IgD-negative memory B cell (primary cell): ENCODE measurements at regions not wholly inside any gene's neighbourhood (a gene's known extent, or its start where the extent isn't known, plus 50 kb on each side); places are given as distances from the start of the nearest gene placed in this dataset.

Experiments used
- H3K27ac Mint-ChIP-seq, 3 donors: one replicate each; pipeline ENCODE4 v1.8.0; 2020 to 2022; ENCODE audit warnings: mild to moderate bottlenecking in 3 of 3, mixed read lengths in 3 of 3, moderate library complexity in 1 of 3
- H3K27me3 Mint-ChIP-seq: one replicate; pipeline ENCODE4 v1.8.0; 2021; ENCODE audit warnings: mixed read lengths
- H3K36me3 Mint-ChIP-seq: one replicate; pipeline ENCODE4 v1.8.0; 2020; ENCODE audit warnings: mild to moderate bottlenecking, mixed read lengths
- H3K4me1 Mint-ChIP-seq, 3 donors: one replicate each; pipeline ENCODE4 v1.8.0; 2020 to 2022; ENCODE audit warnings: mixed read lengths in 3 of 3, mild to moderate bottlenecking in 1 of 3
- H3K4me3 Mint-ChIP-seq, 4 donors: one replicate each; pipeline ENCODE4 v1.8.0; 2020 to 2022; ENCODE audit warnings: mild to moderate bottlenecking in 4 of 4, mixed read lengths in 4 of 4, moderate library complexity in 3 of 4
- H3K9me3 Mint-ChIP-seq, 3 donors: one replicate each; pipeline ENCODE4 v1.8.0; 2020 to 2021; ENCODE audit warnings: mixed read lengths in 3 of 3, mild to moderate bottlenecking in 1 of 3

DNA sequence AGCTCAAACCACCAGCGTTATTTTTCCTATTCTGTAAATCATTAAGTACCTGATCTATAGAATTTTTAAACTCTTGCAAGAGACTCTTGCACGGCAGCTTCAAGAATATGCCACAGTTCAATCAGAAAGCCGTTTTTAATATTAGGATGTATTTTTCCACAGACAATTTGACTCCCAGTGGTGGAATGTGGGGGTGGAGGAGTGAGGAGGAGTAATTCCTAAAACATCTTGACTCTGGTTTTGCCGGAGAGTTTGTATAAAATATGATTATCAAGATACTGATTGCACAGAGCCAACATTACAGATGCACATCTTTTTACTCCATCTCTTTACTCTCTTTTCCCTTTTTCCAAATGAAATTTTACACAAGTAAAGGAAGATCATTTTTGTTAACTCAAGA is 288.3 kb downstream of the ENC1 start:
- Mint-ChIP-seq H3K27me3 (peaks cover 9% of the 10 kb centered on the region), H3K4me3 (no peak overlapping the region), H3K4me1 (no peaks in the 10 kb centered on the region), H3K36me3 (no peaks in the 10 kb centered on the region), H3K27ac (peak overlapping the region in 1 of 3 donors; percentile 13), H3K9me3 (peaks cover 0 to 7% (median 0%) of the 10 kb centered on the region in 3 donors)

DNA sequence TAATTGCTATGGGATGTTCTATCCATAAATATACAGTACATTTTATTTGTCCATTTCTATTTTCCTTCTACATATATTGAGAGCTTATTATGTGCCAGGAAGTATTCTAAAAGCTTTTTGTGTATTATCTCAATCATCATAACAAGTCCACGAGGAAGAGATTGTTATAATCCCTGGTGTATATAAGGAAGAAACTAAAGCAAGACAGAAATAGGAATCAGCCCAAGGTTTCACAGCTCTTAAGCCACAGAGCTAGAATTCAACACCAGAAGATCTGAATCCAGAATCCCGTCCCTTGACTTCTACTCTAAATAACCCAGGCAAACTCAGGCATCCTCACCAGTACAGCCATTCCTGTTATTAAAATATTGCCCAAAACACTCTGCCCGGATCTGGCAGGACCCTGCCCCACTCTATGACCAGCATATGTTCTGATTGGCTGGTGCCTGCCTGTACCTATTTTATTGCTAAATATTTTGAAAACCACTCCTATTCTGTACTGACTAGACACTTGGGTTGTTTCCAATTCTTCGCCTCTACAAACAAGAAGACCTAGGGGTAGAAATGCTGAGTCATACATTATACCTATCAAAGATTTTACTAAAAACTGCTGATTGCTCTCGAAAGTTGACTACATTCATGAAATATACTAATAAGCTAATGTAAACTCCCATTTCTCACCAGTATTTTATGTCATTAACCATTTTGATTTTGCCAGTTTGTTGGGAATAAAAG is 297.4 kb downstream of the ENC1 start:
- Mint-ChIP-seq H3K4me1 (no peaks in the 10 kb centered on the region), H3K36me3 (no peaks in the 10 kb centered on the region), H3K27ac (peak overlapping the region in 1 of 3 donors; percentile 35), H3K4me3 (no peak overlapping the region), H3K9me3 (peaks cover 0 to 4% (median 0%) of the 10 kb centered on the region in 3 donors), H3K27me3 (peaks cover 1% of the 10 kb centered on the region)

GRCh38 chr5:74342182-74342581 is 298.3 kb downstream of the ENC1 start:
- Mint-ChIP-seq H3K27ac (no peak overlapping the region), H3K27me3 (peaks cover 1% of the 10 kb centered on the region), H3K4me3 (no peak overlapping the region), H3K4me1 (no peaks in the 10 kb centered on the region), H3K9me3 (peaks cover 0 to 2% (median 0%) of the 10 kb centered on the region in 3 donors), H3K36me3 (no peaks in the 10 kb centered on the region)

GRCh38 chr5:74341221-74341620 is 299.3 kb downstream of the ENC1 start:
- no peaks in the 10 kb centered on the region for H3K36me3 Mint-ChIP-seq
- H3K4me1 Mint-ChIP-seq: no peaks in the 10 kb centered on the region
- no peak overlapping the region for H3K27ac Mint-ChIP-seq
- H3K4me3 Mint-ChIP-seq: no peak overlapping the region
- H3K9me3 Mint-ChIP-seq: peaks cover 0 to 2% (median 0%) of the 10 kb centered on the region in 3 donors
- H3K27me3 Mint-ChIP-seq: peaks cover 1% of the 10 kb centered on the region

GRCh38 chr5:74340476-74340875 is 300.1 kb downstream of the ENC1 start:
- H3K4me3 Mint-ChIP-seq: no peak overlapping the region
- H3K27me3 Mint-ChIP-seq: peaks cover 1% of the 10 kb centered on the region
- H3K27ac Mint-ChIP-seq: no peak overlapping the region
- peaks cover 0 to 2% (median 0%) of the 10 kb centered on the region in 3 donors for H3K9me3 Mint-ChIP-seq
- no peaks in the 10 kb centered on the region for H3K36me3 Mint-ChIP-seq
- H3K4me1 Mint-ChIP-seq: no peaks in the 10 kb centered on the region

DNA sequence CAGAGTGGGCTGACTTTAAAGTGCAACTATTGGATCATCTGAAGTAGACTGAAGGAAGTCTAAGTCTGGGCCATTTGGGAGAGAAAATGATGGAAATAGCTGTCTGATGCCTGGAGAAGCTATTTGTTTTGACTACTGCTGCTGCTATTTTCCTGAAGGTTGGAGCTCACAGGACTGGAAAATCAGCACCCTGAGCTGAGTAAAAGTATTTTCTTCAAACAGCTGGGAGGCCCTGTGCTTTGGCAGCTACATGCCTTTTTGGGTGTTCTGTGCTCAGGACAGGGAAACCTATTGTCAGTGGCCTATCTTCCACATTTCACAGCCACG is 302.6 kb downstream of the ENC1 start:
- peaks cover 1% of the 10 kb centered on the region for H3K27me3 Mint-ChIP-seq
- no peak overlapping the region for H3K4me3 Mint-ChIP-seq
- H3K4me1 Mint-ChIP-seq: no peaks in the 10 kb centered on the region
- H3K9me3 Mint-ChIP-seq: no peaks in the 10 kb centered on the region
- H3K36me3 Mint-ChIP-seq: no peaks in the 10 kb centered on the region
- no peak overlapping the region for H3K27ac Mint-ChIP-seq

DNA sequence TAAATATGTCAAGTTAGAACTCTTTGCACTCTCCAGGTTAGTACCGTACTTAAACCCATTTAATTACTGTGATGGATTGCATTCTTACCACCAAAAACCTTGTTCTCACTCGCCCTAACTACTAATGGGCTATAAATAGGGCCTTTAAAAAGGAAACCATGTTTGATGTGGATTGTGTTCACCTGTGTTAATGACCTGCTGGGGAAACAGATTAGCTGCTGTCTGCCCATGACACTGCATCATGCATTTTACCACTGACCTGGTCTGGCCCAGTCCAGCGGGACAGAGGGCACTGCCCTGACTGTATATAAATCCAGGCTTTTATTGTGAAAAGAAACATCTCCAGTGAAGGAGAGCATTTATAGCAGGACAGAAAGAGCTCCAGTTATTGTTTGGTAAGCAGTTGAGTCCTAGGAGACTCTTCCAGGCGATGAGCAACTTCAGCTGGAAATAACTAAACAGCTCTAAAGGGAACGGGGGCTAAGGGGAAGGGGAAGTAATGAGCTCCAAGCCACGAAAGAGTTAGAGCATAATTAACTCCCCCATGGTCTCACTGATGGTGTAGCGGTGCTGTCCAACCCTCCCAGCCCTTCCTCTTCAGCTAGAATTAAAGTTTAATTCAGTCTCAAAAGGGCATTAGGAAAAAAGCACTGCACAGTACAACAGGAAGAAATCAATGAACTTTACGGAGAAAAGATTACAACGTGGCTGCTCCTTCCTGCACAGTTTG is 303.1 kb downstream of the ENC1 start:
- Mint-ChIP-seq H3K27ac (no peak overlapping the region), H3K36me3 (no peaks in the 10 kb centered on the region), H3K4me1 (no peaks in the 10 kb centered on the region), H3K27me3 (peaks cover 4% of the 10 kb centered on the region), H3K9me3 (no peaks in the 10 kb centered on the region), H3K4me3 (no peak overlapping the region)

DNA sequence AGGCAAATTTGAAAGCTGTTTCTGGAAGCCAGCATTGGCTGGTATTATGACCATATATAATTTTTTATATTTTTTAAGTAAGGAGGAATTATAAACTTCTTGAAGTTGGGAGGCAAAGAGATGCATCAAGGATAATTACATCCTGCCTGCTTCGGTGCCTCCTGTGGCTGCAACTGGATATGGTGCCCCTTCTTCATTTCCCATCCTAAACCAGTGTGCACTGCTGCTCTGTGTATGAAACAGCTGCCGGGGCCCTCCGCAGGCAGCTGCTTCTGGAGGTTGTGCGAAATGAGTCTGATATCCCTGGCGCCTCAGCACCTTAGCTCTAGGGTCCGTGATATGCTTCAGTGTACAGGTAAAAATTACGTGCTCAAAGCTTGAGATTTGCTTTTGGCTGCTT is 304.2 kb downstream of the ENC1 start:
- Mint-ChIP-seq H3K27me3 (peaks cover 3% of the 10 kb centered on the region), H3K4me3 (no peak overlapping the region)

GRCh38 chr5:74334762-74335384 is 305.7 kb downstream of the ENC1 start:
- Mint-ChIP-seq H3K27ac (no peak overlapping the region), H3K27me3 (peaks cover 5% of the 10 kb centered on the region), H3K9me3 (no peaks in the 10 kb centered on the region), H3K4me1 (no peaks in the 10 kb centered on the region), H3K4me3 (no peak overlapping the region), H3K36me3 (no peaks in the 10 kb centered on the region)

More for the DNA sequence above, 304.2 kb downstream of the ENC1 start:
- no peak overlapping the region for H3K27ac Mint-ChIP-seq
- no peaks in the 10 kb centered on the region for H3K9me3 Mint-ChIP-seq
- H3K36me3 Mint-ChIP-seq: no peaks in the 10 kb centered on the region
- no peaks in the 10 kb centered on the region for H3K4me1 Mint-ChIP-seq

DNA sequence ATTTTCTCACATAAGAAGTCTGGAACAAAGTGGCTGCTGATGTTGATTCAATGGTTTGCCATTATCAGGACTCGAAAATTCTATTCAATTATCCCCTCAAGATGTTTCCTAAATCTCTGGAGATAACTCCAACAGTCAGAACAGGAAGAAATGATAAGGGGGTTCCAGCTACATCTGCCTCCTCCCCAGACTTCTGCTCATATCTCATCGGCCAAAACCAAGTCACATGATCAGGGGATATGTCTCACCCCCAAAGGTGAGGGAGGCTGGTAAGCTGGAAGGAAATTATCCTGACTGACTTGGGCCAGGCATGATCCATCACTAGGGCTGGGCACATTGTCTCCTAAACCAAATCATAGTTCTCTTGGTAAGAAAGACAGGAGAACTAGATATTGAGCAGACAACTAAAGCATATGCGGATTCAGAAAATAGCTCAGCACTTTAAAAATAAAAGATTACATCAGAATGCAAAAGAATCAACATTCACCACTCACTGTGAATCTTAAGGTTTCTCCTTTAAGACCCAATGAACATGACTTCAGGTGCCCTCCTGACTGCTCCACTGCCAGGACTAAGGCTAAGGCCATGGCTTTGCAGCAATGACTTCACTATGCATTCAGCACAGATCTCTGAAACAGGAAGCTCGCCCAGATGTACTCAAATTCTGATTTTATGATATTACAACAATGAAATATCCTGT is 306.3 kb downstream of the ENC1 start:
- Mint-ChIP-seq H3K4me1 (no peaks in the 10 kb centered on the region), H3K27me3 (peaks cover 5% of the 10 kb centered on the region), H3K9me3 (no peaks in the 10 kb centered on the region), H3K36me3 (no peaks in the 10 kb centered on the region), H3K27ac (no peak overlapping the region), H3K4me3 (no peak overlapping the region)

GRCh38 chr5:74333430-74333829 is 307.1 kb downstream of the ENC1 start:
- no peak overlapping the region for H3K4me3 Mint-ChIP-seq
- no peak overlapping the region for H3K27ac Mint-ChIP-seq
- H3K4me1 Mint-ChIP-seq: no peaks in the 10 kb centered on the region
- peaks cover 5% of the 10 kb centered on the region for H3K27me3 Mint-ChIP-seq
- H3K36me3 Mint-ChIP-seq: no peaks in the 10 kb centered on the region
- H3K9me3 Mint-ChIP-seq: no peaks in the 10 kb centered on the region

GRCh38 chr5:74332682-74333081 is 307.8 kb downstream of the ENC1 start:
- Mint-ChIP-seq H3K9me3 (no peaks in the 10 kb centered on the region), H3K36me3 (no peaks in the 10 kb centered on the region), H3K4me3 (no peak overlapping the region), H3K27ac (no peak overlapping the region), H3K4me1 (no peaks in the 10 kb centered on the region), H3K27me3 (peaks cover 5% of the 10 kb centered on the region)

GRCh38 chr5:74332006-74332405 is 308.5 kb downstream of the ENC1 start:
- H3K27ac Mint-ChIP-seq: no peak overlapping the region
- peaks cover 0 to 3% (median 0%) of the 10 kb centered on the region in 3 donors for H3K4me1 Mint-ChIP-seq
- H3K27me3 Mint-ChIP-seq: peaks cover 5% of the 10 kb centered on the region
- no peaks in the 10 kb centered on the region for H3K9me3 Mint-ChIP-seq
- peak overlapping the region in 1 of 4 donors; percentile 8 for H3K4me3 Mint-ChIP-seq
- no peaks in the 10 kb centered on the region for H3K36me3 Mint-ChIP-seq

GRCh38 chr5:74328221-74328630 is 312.3 kb downstream of the ENC1 start:
- Mint-ChIP-seq H3K4me1 (peaks cover 0 to 7% (median 0%) of the 10 kb centered on the region in 3 donors), H3K9me3 (no peaks in the 10 kb centered on the region), H3K27me3 (peaks cover 5% of the 10 kb centered on the region), H3K36me3 (no peaks in the 10 kb centered on the region), H3K4me3 (no peak overlapping the region), H3K27ac (no peak overlapping the region)

- Mint-ChIP-seq H3K9me3 (peaks cover 0 to under 1% (median 0%) of the 10 kb centered on the region in 3 donors), H3K36me3 (no peaks in the 10 kb centered on the region), H3K4me1 (peaks cover 0 to 7% (median 0%) of the 10 kb centered on the region in 3 donors), H3K27ac (no peak overlapping the region), H3K4me3 (peak overlapping the region in 1 of 4 donors; percentile 20), H3K27me3 (peaks cover 2% of the 10 kb centered on the region)
Measured at GRCh38 chr5:74327339-74327685, 313.2 kb downstream of the ENC1 start.
